Panc1 (cell line): ENCODE measurements at regions not wholly inside any gene's neighbourhood (a gene's known extent, or its start where the extent isn't known, plus 50 kb on each side); places are given as distances from the start of the nearest gene placed in this dataset.

Experiments used
- ATAC-seq: fragments of 200-7000 bp; cut with Tn5 transposase; 2 replicates; pipeline ENCODE4 v1.9.1; 2020; ENCODE audit warnings: mild to moderate bottlenecking, moderate library complexity
- BruUV-seq: library from RNA; stranded (reverse); fragments of 400-500 nt; replicated peaks from 2 replicates; lab custom pipeline; 2021; lab: Mats Ljungman, UMichigan
- CTCF ChIA-PET: fragments of 300-600 bp; sonication (Branson Sonifier 250); formaldehyde crosslinking; loops from one replicate; lab custom pipeline; 2022; ENCODE audit warnings: antibody characterized with exemption; lab: Charles Lee
- POLR2A ChIA-PET: fragments of 300-600 bp; sonication (Branson Sonifier 250); formaldehyde crosslinking; loops from one replicate; lab custom pipeline; 2022; ENCODE audit warnings: antibody characterized with exemption; lab: Charles Lee
- DNase-seq: peaks from one replicate; pipeline ENCODE4 v3.0.0-alpha.2; 2010; ENCODE audit warnings: low read depth, low spot score
- H3K27ac ChIP-seq: 2 replicates; pipeline ENCODE4 v1.5.1; 2011; ENCODE audit warnings: mild to moderate bottlenecking, low read length, inconsistent platforms
- H3K27me3 ChIP-seq: fragments of 200-500 bp; sonication (Bioruptor generic); 2 replicates; pipeline ENCODE4 v1.6.0; 2014; ENCODE audit warnings: low read length, inconsistent platforms; ENCODE audit not compliant: control insufficient read depth, insufficient read depth
- H3K36me3 ChIP-seq: fragments of 200-500 bp; sonication (Bioruptor generic); 2 replicates; pipeline ENCODE4 v1.5.1; 2014; ENCODE audit warnings: inconsistent platforms, mild to moderate bottlenecking, low read length, moderate library complexity; ENCODE audit not compliant: control insufficient read depth, insufficient read depth
- H3K4me1 ChIP-seq: 2 replicates; pipeline ENCODE4 v1.5.1; 2011; ENCODE audit warnings: inconsistent platforms, mild to moderate bottlenecking, low read length, moderate library complexity; ENCODE audit not compliant: control insufficient read depth, insufficient read depth
- H3K4me3 ChIP-seq, 2 experiments: 2 replicates each; pipeline ENCODE4 v1.5.1; 2011 to 2012; ENCODE audit warnings: low read depth in 2 of 2, low read length in 2 of 2, mild to moderate bottlenecking in 2 of 2, inconsistent platforms in 1 of 2, moderate library complexity in 1 of 2
- H3K9me3 ChIP-seq: fragments of 200-500 bp; sonication (Bioruptor generic); 2 replicates; pipeline ENCODE4 v1.5.1; 2014; ENCODE audit warnings: low read depth, mild to moderate bottlenecking, inconsistent platforms, low read length, moderate library complexity; ENCODE audit not compliant: control insufficient read depth, insufficient read depth
- POLR2AphosphoS5 ChIP-seq: IDR thresholded peaks from 2 replicates; pipeline ENCODE4 v1.6.1; 2012; ENCODE audit warnings: mild to moderate bottlenecking, low read depth, low read length, moderate library complexity
- SIN3A ChIP-seq: IDR thresholded peaks from 2 replicates; pipeline ENCODE4 v1.6.1; 2012; ENCODE audit warnings: low read depth, mild to moderate bottlenecking, low read length, moderate library complexity, borderline replicate concordance; ENCODE audit not compliant: insufficient read depth
- TCF7L2 ChIP-seq: IDR thresholded peaks from 2 replicates; pipeline ENCODE4 v1.6.1; 2011; ENCODE audit warnings: mild to moderate bottlenecking, low read depth, low read length, inconsistent platforms
- in situ Hi-C: cut with HindIII; loops from 2 replicates; pipeline ENCODE4 v1.10.0; 2016; ENCODE audit warnings: low sequenced_read_pairs, low pct_unique_long_range_greater_than_20kb
- intact Hi-C: fragments of 100-400 bp; cut with micrococcal nuclease; formaldehyde crosslinking; loops from one replicate; pipeline ENCODE4 v1.10.0; 2022; ENCODE audit not compliant: unreplicated experiment
- TF ChIP-seq, protein P1 (sequence below), 2 experiments: IDR thresholded peaks; 2 replicates each; pipeline ENCODE4 v1.6.1; 2011 to 2012; ENCODE audit warnings: low read depth in 2 of 2, control low read depth in 1 of 2, low read length in 1 of 2, mild to moderate bottlenecking in 1 of 2, moderate library complexity in 1 of 2; ENCODE audit not compliant: insufficient read depth in 1 of 2
- TF ChIP-seq, protein P2 (sequence below): fragments of 450-650 bp; IDR thresholded peaks from 2 replicates; pipeline ENCODE4 v1.5.1; 2017; ENCODE audit warnings: mild to moderate bottlenecking

- TF ChIP-seq, protein P1, sequence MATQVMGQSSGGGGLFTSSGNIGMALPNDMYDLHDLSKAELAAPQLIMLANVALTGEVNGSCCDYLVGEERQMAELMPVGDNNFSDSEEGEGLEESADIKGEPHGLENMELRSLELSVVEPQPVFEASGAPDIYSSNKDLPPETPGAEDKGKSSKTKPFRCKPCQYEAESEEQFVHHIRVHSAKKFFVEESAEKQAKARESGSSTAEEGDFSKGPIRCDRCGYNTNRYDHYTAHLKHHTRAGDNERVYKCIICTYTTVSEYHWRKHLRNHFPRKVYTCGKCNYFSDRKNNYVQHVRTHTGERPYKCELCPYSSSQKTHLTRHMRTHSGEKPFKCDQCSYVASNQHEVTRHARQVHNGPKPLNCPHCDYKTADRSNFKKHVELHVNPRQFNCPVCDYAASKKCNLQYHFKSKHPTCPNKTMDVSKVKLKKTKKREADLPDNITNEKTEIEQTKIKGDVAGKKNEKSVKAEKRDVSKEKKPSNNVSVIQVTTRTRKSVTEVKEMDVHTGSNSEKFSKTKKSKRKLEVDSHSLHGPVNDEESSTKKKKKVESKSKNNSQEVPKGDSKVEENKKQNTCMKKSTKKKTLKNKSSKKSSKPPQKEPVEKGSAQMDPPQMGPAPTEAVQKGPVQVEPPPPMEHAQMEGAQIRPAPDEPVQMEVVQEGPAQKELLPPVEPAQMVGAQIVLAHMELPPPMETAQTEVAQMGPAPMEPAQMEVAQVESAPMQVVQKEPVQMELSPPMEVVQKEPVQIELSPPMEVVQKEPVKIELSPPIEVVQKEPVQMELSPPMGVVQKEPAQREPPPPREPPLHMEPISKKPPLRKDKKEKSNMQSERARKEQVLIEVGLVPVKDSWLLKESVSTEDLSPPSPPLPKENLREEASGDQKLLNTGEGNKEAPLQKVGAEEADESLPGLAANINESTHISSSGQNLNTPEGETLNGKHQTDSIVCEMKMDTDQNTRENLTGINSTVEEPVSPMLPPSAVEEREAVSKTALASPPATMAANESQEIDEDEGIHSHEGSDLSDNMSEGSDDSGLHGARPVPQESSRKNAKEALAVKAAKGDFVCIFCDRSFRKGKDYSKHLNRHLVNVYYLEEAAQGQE (IDR thresholded peaks at IDR 0.05; ENCODE audit: insufficient read depth in 1 of 2, low read depth in 2 of 2, low read length in 1 of 2) = no peak
- TF ChIP-seq TCF7L2 = no peak
- TF ChIP-seq, protein P2, sequence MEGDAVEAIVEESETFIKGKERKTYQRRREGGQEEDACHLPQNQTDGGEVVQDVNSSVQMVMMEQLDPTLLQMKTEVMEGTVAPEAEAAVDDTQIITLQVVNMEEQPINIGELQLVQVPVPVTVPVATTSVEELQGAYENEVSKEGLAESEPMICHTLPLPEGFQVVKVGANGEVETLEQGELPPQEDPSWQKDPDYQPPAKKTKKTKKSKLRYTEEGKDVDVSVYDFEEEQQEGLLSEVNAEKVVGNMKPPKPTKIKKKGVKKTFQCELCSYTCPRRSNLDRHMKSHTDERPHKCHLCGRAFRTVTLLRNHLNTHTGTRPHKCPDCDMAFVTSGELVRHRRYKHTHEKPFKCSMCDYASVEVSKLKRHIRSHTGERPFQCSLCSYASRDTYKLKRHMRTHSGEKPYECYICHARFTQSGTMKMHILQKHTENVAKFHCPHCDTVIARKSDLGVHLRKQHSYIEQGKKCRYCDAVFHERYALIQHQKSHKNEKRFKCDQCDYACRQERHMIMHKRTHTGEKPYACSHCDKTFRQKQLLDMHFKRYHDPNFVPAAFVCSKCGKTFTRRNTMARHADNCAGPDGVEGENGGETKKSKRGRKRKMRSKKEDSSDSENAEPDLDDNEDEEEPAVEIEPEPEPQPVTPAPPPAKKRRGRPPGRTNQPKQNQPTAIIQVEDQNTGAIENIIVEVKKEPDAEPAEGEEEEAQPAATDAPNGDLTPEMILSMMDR = no peak
- TF ChIP-seq POLR2AphosphoS5 = no peak
- TF ChIP-seq SIN3A = no peak
- POLR2A ChIA-PET = no interaction called here
- Histone ChIP-seq H3K9me3 (no peaks in the 10 kb centered on the region), H3K36me3 (no peaks in the 10 kb centered on the region), H3K4me3 (no peak overlapping the region), H3K27ac (no peak overlapping the region), H3K4me1 (no peaks in the 10 kb centered on the region), H3K27me3 (no peaks in the 10 kb centered on the region)
- CTCF ChIA-PET = no interaction called here
- BruUV-seq = no TSS peak
- in situ Hi-C loops = no loop called here
- no peak for ATAC-seq
- intact Hi-C loops = no loop called here
- DNase-seq = no peak
Measured at GRCh38 chr1:19562847-19563246, 77.5 kb upstream of the CAPZB start.

DNA sequence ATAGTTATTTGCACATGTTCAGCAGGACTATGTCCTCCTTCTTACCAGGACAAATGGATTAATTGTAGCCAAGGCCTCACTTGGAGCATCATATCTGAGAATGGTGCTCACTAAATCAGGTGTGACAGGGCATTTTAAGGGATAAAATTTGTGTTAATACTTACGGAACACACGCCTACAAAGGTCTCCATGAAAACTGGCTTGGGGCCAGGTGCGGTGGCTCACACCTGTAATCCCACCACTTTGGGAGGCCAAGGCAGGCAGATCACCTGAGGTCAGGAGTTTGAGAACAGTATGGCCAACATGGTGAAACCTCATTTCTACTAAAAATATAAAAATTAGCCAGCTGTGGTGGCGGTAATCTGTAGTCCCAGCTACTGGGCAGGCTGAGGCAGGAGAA is 75.1 kb upstream of the CAPZB start:
- in situ Hi-C loops = no loop called here
- H3K27ac ChIP-seq = no peak overlapping the region

More for the DNA sequence above, 75.1 kb upstream of the CAPZB start:
- no peak for TF ChIP-seq TCF7L2
- TF ChIP-seq SIN3A = no peak
- TF ChIP-seq, protein P1 (IDR thresholded peaks at IDR 0.05; ENCODE audit: insufficient read depth in 1 of 2, low read depth in 2 of 2, low read length in 1 of 2) = no peak
- TF ChIP-seq POLR2AphosphoS5 = no peak
- ChIA-PET CTCF (no interaction called here), POLR2A (no interaction called here)
- DNase-seq (no peak), ATAC-seq (no peak)
- no peaks in the 10 kb centered on the region for H3K36me3 ChIP-seq
- H3K4me1 ChIP-seq = no peaks in the 10 kb centered on the region
- no peaks in the 10 kb centered on the region for H3K27me3 ChIP-seq
- H3K4me3 ChIP-seq = no peak overlapping the region
- H3K9me3 ChIP-seq = no peaks in the 10 kb centered on the region
- no TSS peak for BruUV-seq
- intact Hi-C loops = no loop called here
